ENCODE measurements at regions not wholly inside any gene's neighbourhood (a gene's known extent, or its start where the extent isn't known, plus 50 kb on each side); places are given as distances from the start of the nearest gene placed in this dataset.
A peak's percentile ranks its signal among the peaks of the same experiment; 100 is the strongest.

- DNase-seq: no peak
Observed at GRCh38 chrX:45771114-45771513, 570.4 kb upstream of the DIPK2B start.

GRCh38 chrX:45769761-45770582 lies 569.3 kb upstream of the DIPK2B start:
- peak; percentile 81 for DNase-seq

GRCh38 chrX:45768666-45769236 lies 568.1 kb upstream of the DIPK2B start:
- DNase-seq: no peak

GRCh38 chrX:45766981-45767501 lies 566.4 kb upstream of the DIPK2B start:
- DNase-seq: peak; percentile 35

GRCh38 chrX:45765767-45766166 lies 565.1 kb upstream of the DIPK2B start:
- no peak for DNase-seq

- DNase-seq: no peak
Observed at GRCh38 chrX:45765281-45765680, 564.6 kb upstream of the DIPK2B start.

GRCh38 chrX:45762699-45763647 lies 562.3 kb upstream of the DIPK2B start:
- DNase-seq: no peak

- no peak for DNase-seq
Observed at GRCh38 chrX:45761920-45762319, 561.2 kb upstream of the DIPK2B start.

- no peak for DNase-seq
Observed at GRCh38 chrX:45760187-45760742, 559.6 kb upstream of the DIPK2B start.

- no peak for DNase-seq
Observed at GRCh38 chrX:45758738-45759397, 558.2 kb upstream of the DIPK2B start.

GRCh38 chrX:45758319-45758718 lies 557.6 kb upstream of the DIPK2B start:
- no peak for DNase-seq

- no peak for DNase-seq
Observed at GRCh38 chrX:45757272-45757671, 556.6 kb upstream of the DIPK2B start.

- DNase-seq: no peak
Observed at GRCh38 chrX:45756557-45756956, 555.9 kb upstream of the DIPK2B start.

GRCh38 chrX:45755703-45756102 lies 555.0 kb upstream of the DIPK2B start:
- DNase-seq: no peak

- DNase-seq: no peak
Observed at GRCh38 chrX:45751156-45751555, 550.5 kb upstream of the DIPK2B start.

GRCh38 chrX:45750639-45751038 lies 550.0 kb upstream of the DIPK2B start:
- no peak for DNase-seq

- no peak for DNase-seq
Observed at GRCh38 chrX:45749375-45749774, 548.7 kb upstream of the DIPK2B start.

- no peak for DNase-seq
Observed at GRCh38 chrX:45748369-45748774, 547.7 kb upstream of the DIPK2B start.

GRCh38 chrX:45747905-45748304 lies 547.2 kb upstream of the DIPK2B start:
- DNase-seq: no peak

- no peak for DNase-seq
Observed at GRCh38 chrX:45745479-45745878, 544.8 kb upstream of the DIPK2B start.

- no peak for DNase-seq
Observed at GRCh38 chrX:45743906-45744625, 543.4 kb upstream of the DIPK2B start.

All from skin of body (tissue), 1 donor.